ENCODE measurements at regions not wholly inside any gene's neighbourhood (a gene's known extent, or its start where the extent isn't known, plus 50 kb on each side); places are given as distances from the start of the nearest gene placed in this dataset.

- no peak for DNase-seq (ENCODE audit: low spot score)
Measured at GRCh38 chr2:65700720-65701119, 268.3 kb upstream of the SPRED2 start.

- DNase-seq (ENCODE audit: low spot score), result no peak
Measured at GRCh38 chr2:65700004-65700651, 267.7 kb upstream of the SPRED2 start.

- DNase-seq (ENCODE audit: low spot score), result no peak
Measured at GRCh38 chr2:65691816-65692215, 259.4 kb upstream of the SPRED2 start.

- no peak for DNase-seq (ENCODE audit: low spot score)
Measured at GRCh38 chr2:65688141-65688886, 255.9 kb upstream of the SPRED2 start.

GRCh38 chr2:65687614-65688013 is 255.2 kb upstream of the SPRED2 start:
- no peak for DNase-seq (ENCODE audit: low spot score)

- peak; percentile 44 for DNase-seq (ENCODE audit: low spot score)
Measured at GRCh38 chr2:65686928-65687521, 254.6 kb upstream of the SPRED2 start.

GRCh38 chr2:65681503-65681902 is 249.1 kb upstream of the SPRED2 start:
- DNase-seq (ENCODE audit: low spot score), result no peak

- DNase-seq (ENCODE audit: low spot score), result no peak
Measured at GRCh38 chr2:65678779-65679391, 246.5 kb upstream of the SPRED2 start.

- no peak for DNase-seq (ENCODE audit: low spot score)
Measured at GRCh38 chr2:65675350-65675749, 243.0 kb upstream of the SPRED2 start.

GRCh38 chr2:65671670-65672242 is 239.4 kb upstream of the SPRED2 start:
- no peak for DNase-seq (ENCODE audit: low spot score)

GRCh38 chr2:65669574-65669973 is 237.2 kb upstream of the SPRED2 start:
- DNase-seq (ENCODE audit: low spot score), result no peak

- DNase-seq (ENCODE audit: low spot score), result no peak
Measured at GRCh38 chr2:65668744-65669143, 236.3 kb upstream of the SPRED2 start.

- DNase-seq (ENCODE audit: low spot score), result peak; percentile 53
Measured at GRCh38 chr2:65666156-65666725, 233.8 kb upstream of the SPRED2 start.

GRCh38 chr2:65664931-65665330 is 232.5 kb upstream of the SPRED2 start:
- DNase-seq (ENCODE audit: low spot score), result no peak

GRCh38 chr2:65663831-65664407 is 231.5 kb upstream of the SPRED2 start:
- no peak for DNase-seq (ENCODE audit: low spot score)

GRCh38 chr2:65662654-65663432 is 230.4 kb upstream of the SPRED2 start:
- DNase-seq (ENCODE audit: low spot score), result peak; percentile 34

GRCh38 chr2:65661980-65662653 is 229.7 kb upstream of the SPRED2 start:
- DNase-seq (ENCODE audit: low spot score), result no peak

- DNase-seq (ENCODE audit: low spot score), result no peak
Measured at GRCh38 chr2:65660340-65660739, 227.9 kb upstream of the SPRED2 start.

GRCh38 chr2:65658881-65659280 is 226.5 kb upstream of the SPRED2 start:
- DNase-seq (ENCODE audit: low spot score), result no peak

- no peak for DNase-seq (ENCODE audit: low spot score)
Measured at GRCh38 chr2:65658266-65658665, 225.9 kb upstream of the SPRED2 start.
